Peyer's patch (tissue), 4 donors: ENCODE measurements at regions not wholly inside any gene's neighbourhood (a gene's known extent, or its start where the extent isn't known, plus 50 kb on each side); places are given as distances from the start of the nearest gene placed in this dataset.

Experiments used
- CTCF ChIP-seq, 6 experiments: fragments of 450-650 bp in 4 of 6; fragments of 200-600 bp in 2 of 6; sonication (generic) in 1 of 6; IDR thresholded peaks; one replicate each; pipeline ENCODE4 v1.5.1; 2017 to 2019; ENCODE audit warnings: antibody characterized with exemption in 6 of 6, mild to moderate bottlenecking in 3 of 6, moderate library complexity in 1 of 6
- POLR2A ChIP-seq, 2 donors: fragments of 450-650 bp; IDR thresholded peaks; one replicate each; pipeline ENCODE4 v1.5.1; 2017; ENCODE audit warnings: antibody characterized with exemption in 2 of 2, mild to moderate bottlenecking in 2 of 2, moderate library complexity in 2 of 2

GRCh38 chr11:19316434-19316833, 75.7 kb upstream of the E2F8 start:
- TF ChIP-seq CTCF (IDR thresholded peaks at IDR 0.05) = no peak
- TF ChIP-seq POLR2A (IDR thresholded peaks at IDR 0.05) = no peak
